HG03432 (cell line): ENCODE measurements at regions not wholly inside any gene's neighbourhood (a gene's known extent, or its start where the extent isn't known, plus 50 kb on each side); places are given as distances from the start of the nearest gene placed in this dataset.

Source experiments
- ATAC-seq: cut with Tn5 transposase; IDR thresholded peaks from one replicate; pipeline ENCODE4 v1.9.1; 2021; ENCODE audit warnings: mild to moderate bottlenecking, moderate library complexity; ENCODE audit not compliant: unreplicated experiment

DNA sequence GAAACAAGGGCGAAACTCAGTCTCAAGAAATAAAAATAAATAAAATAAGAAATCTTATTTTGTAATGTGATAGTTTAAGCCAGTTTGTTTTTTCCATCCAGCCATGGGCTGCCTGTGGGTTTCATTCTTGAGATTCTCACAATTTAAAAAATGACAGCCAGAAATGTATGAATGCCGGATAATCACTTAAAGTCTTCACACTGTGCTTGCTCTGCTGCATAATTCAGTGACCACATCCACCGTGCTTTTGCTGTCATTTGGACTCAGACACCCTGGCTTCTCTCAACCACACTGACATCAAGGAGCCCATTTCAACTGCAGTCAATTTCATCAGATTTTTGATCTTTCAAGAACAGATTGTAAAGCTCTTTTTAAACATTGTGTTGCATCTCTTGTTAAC is 61.0 kb upstream of the DAPK1 start:
- no peak for ATAC-seq

DNA sequence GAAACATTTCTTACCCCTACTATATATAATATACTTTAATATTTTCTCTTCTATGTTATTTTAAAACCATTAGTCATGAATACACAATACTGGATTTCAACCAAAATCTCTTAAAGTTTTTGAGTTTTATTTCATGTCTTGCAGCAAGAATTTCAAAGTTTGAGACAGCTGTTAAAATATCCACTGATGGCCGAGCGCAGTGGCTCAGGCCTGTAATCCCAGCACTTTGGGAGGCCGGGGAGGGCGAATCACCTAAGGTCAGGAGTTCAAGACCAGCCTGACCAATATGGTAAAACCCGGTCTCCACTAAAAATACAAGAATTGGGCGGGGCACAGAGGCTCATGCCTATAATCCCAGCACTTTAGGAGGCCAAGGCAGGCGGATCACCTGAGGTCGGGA is 59.7 kb upstream of the DAPK1 start:
- no peak for ATAC-seq

DNA sequence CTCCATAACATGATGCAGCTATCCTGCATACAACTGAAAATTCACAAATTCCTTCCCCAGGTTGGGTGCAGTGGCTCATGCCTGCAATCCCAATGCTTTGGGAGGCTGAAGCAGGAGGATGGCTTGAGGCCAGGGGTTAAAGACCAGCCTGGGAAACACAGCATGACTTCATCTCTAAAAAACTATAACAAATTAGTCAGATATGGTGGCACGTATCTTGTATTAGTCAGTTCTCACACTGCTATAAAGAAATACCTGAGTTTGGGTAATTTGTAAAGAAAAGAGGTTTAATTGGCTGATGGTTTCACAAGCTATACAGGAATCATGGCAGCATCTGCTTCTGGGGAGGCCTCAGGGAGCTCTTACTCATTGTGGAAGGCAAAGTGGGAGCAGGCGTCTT is 56.4 kb upstream of the DAPK1 start:
- ATAC-seq, result no peak

DNA sequence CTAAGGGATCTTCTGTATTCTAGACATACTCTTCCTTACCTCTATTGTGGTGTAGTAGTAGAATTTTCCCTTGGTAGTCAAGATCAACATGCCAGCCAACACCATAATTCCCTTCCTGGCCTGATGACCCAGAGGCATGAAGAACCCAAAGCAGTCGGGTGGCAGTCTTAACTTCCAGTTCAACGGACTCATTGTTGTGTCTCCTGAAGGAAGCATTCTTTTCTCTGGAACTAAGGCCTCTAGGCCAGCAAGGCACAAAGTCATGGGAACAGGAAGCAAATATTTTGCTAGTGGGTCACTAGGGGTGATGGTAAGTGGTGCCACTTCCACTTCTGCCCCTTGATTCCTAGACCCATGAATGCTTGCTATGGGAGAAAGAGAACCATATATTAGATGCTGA is 55.2 kb upstream of the DAPK1 start:
- no peak for ATAC-seq

DNA sequence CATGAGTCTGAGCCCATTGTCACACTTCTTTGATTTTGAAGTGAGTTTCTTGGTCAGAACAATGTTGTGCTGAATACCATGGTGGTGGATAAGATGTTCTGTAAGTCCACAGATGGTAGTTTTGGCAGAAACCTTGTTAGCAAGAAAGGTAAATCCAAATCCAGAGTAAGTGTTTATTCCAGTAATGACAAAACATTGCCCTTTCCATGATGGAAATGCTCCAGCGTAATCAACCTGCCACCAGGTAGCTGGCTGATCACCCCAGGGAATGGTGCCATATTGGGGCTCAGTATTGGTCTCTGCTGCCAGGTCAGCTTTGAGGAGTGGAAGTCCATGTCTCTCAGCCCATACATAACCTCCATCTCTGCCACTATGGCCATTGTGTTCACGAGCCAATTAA is 54.7 kb upstream of the DAPK1 start:
- no peak for ATAC-seq

DNA sequence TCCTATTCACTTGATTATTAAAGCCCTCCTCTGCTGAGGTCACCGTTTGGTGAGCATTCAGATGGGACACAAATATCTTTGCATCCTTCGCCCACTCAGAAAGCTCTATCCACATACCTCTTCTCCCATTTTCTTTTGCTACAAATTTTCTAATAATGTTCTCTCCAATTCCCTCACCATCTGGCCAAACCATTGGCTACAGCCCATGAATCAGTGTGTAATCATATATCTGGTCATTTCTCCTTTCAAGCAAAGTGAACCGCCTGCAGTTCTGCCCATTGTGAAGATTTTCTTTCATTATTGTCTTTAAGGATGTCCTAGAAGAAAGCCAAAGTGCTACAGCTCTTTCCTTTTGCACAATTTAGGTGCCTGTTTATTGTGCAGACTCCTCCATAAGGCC is 54.2 kb upstream of the DAPK1 start:
- ATAC-seq, result no peak

DNA sequence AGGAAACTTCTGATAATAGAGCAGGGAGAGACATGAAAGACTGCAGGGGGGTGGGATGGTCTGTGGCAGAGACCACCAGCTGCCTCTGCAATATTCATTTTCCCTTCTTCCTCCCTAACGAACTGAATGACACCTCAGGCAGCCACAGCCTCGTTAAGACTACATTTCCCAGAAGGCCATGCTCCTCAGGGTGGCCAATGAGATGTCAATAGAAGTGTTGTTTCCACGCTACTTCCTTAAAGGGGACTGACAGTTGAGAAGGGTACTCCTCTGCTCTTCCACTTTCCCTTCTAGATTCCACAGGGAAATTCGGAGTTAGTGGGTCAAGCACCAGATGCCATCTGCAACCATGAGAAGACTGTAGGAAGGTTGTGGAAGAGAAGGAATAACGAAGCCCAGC is 52.0 kb upstream of the DAPK1 start:
- ATAC-seq, result peak; percentile 95

DNA sequence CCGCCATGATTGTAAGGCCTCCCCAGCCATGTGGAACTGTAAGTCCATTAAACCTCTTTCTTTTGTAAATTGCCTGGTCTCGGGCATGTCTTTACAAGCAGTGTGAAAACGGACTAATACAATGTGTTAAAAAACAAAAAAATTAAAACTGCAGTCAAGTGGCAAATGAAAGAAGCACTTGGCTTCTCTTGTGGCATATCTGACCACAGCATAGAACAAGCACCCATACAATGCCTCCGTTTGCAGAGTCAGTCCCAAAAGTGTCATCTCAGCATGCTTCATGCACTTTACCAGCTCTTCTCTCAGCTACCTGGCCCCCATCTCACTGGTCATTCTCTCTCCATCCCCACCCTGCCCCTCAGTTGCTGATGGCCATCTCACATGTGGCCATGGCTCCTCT is 51.1 kb upstream of the DAPK1 start:
- no peak for ATAC-seq

DNA sequence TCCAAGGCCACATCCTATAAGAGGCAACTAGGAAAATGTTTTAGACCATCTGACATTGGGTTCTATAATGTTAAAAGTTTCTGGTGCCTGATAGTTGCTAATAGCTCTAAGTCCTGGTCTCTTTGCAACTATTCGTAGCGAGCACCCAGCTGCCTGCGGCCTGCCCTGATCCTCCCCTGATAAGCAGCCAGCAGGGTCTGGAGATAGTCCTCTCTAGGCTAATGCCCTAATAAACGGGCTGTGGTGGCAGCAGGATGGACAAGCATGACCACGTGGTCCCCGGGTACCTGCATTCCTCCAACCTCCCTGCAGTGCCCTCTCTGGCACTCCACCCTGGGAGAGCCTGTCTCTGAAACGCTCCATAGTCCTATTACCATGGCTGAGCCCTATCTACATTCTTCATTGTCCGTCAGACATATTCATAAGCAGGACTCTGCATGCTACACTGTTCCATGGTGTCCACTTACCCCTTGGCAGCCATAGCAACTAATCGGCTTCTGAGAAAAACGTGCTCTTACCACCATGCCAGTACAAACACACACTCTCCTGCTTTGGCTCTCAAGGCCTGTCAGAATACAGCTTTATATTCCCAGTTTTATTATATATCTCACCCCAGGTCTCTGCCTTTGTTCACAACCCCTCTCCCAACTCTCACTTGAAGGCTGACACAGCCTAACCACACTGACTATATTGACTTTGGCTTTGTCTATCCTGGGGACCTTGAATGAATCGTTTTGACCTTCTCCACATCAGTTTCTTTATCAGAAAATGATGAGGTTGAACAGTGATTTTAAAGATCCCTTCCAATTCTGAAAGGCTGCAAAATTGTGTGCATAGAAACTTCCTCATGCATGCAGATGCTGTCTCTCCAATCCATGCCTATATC is 49.9 kb upstream of the DAPK1 start:
- no peak for ATAC-seq
